GM18511 (cell line): ENCODE measurements at regions not wholly inside any gene's neighbourhood (a gene's known extent, or its start where the extent isn't known, plus 50 kb on each side); places are given as distances from the start of the nearest gene placed in this dataset.

ENCODE experiments used
- ATAC-seq: cut with Tn5 transposase; IDR thresholded peaks from one replicate; pipeline ENCODE4 v1.9.1; 2021; ENCODE audit warnings: mild to moderate bottlenecking, moderate library complexity; ENCODE audit not compliant: unreplicated experiment

GRCh38 chr3:193825617-193826016, 232.6 kb downstream of the OPA1 start:
- ATAC-seq: no peak

- ATAC-seq: no peak
Observed at GRCh38 chr3:193826159-193826795, 233.3 kb downstream of the OPA1 start.

- ATAC-seq: no peak
Observed at GRCh38 chr3:193827040-193827669, 234.1 kb downstream of the OPA1 start.

- no peak for ATAC-seq
Observed at GRCh38 chr3:193827871-193828270, 234.9 kb downstream of the OPA1 start.

- ATAC-seq: no peak
Observed at GRCh38 chr3:193828477-193828876, 235.5 kb downstream of the OPA1 start.

- ATAC-seq: no peak
Observed at GRCh38 chr3:193829781-193830180, 236.8 kb downstream of the OPA1 start.

GRCh38 chr3:193830791-193831191, 237.8 kb downstream of the OPA1 start:
- no peak for ATAC-seq

- ATAC-seq: peak; percentile 76
Observed at GRCh38 chr3:193831495-193832455, 238.8 kb downstream of the OPA1 start.

- ATAC-seq: no peak
Observed at GRCh38 chr3:193832833-193833413, 239.9 kb downstream of the OPA1 start.

- no peak for ATAC-seq
Observed at GRCh38 chr3:193833592-193833991, 240.6 kb downstream of the OPA1 start.

GRCh38 chr3:193835414-193835813, 242.4 kb downstream of the OPA1 start:
- ATAC-seq: no peak

- ATAC-seq: no peak
Observed at GRCh38 chr3:193836511-193836910, 243.5 kb downstream of the OPA1 start.

- no peak for ATAC-seq
Observed at GRCh38 chr3:193836918-193837317, 243.9 kb downstream of the OPA1 start.

- ATAC-seq: no peak
Observed at GRCh38 chr3:193837347-193837827, 244.4 kb downstream of the OPA1 start.

GRCh38 chr3:193840111-193840641, 247.2 kb downstream of the OPA1 start:
- ATAC-seq: no peak

- no peak for ATAC-seq
Observed at GRCh38 chr3:193841581-193841980, 248.6 kb downstream of the OPA1 start.

GRCh38 chr3:193842029-193842798, 249.2 kb downstream of the OPA1 start:
- peak; percentile 61 for ATAC-seq

- ATAC-seq: no peak
Observed at GRCh38 chr3:193842832-193843473, 249.9 kb downstream of the OPA1 start.

- peak; percentile 72 for ATAC-seq
Observed at GRCh38 chr3:193843474-193844301, 250.7 kb downstream of the OPA1 start.
